ENCODE measurements at regions not wholly inside any gene's neighbourhood (a gene's known extent, or its start where the extent isn't known, plus 50 kb on each side); places are given as distances from the start of the nearest gene placed in this dataset.

DNA sequence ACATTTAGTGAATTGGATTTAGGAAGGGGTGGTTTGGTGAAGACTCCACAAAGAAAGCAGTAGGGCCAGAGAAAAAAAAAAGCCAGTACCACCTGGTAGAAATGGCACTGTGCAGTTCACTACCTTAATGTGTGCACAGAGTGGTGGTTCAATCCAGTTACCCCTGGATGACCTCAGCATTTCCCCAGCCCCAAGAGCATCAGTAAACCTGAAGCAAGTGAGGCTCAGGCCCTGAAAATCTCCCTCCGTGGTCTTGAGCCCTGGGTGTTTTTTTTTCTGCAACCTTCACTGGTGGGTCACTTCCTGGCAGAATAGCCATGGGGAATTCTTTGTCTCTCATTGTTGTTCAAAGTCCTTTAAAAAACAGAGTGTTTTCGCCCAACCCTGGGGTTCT lies 202.9 kb downstream of the GADD45G start:
- no peak for DNase-seq (ENCODE audit: low read depth, low spot score)

DNA sequence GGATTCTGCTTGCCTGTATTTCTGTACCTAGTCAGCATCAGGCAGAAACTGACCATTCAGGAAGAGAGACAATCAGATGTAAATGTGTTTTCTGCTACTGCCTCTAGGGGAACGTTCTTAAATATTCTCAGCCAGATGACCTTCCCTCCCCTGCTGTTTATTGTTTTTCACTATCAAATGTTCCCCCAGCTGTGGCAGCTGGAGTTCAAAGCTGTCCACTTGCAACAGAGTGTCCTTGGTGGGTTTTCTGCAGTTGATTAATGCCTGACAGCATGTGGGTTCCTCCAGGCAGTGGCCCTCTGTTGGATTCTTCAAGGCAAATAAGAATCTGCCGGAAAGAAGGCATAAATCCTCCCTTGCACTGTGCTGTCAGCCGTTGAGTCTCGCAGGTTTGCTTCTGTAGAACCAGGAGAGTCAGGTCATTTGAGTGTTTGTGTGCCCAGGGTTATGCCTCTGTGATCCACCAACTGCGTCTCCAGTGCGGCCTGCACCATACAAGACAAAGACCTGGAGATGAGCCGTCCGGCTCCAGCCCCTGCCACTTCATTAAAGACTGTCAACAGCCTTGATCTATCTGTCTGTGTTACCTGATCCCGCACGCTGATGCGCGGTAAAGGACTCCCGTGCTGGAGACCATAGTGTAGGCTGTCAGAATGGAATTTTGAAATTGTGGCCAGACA lies 203.4 kb downstream of the GADD45G start:
- peak; percentile 27 for DNase-seq (ENCODE audit: low read depth, low spot score)

DNA sequence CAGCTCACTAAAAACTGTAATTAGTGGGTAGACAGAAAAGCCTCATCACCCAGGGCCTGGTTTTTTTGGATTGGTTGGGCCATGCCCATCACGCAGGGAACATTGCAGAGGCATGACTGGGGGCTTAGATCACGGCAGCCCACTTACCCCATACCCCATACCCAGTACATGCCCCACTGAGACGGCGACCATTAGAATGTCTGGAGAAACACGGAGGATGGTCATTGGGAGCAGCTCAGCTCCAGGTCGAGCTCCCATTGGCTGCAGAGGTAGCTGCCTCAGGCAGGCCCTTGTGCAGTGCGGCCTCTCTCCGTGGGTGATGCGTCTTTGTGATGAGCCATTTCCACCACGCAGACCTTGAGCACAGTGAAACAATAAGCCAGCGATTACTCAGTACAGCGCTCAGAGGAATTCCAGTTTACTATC lies 204.0 kb downstream of the GADD45G start:
- DNase-seq (ENCODE audit: low read depth, low spot score) = peak; percentile 12

DNA sequence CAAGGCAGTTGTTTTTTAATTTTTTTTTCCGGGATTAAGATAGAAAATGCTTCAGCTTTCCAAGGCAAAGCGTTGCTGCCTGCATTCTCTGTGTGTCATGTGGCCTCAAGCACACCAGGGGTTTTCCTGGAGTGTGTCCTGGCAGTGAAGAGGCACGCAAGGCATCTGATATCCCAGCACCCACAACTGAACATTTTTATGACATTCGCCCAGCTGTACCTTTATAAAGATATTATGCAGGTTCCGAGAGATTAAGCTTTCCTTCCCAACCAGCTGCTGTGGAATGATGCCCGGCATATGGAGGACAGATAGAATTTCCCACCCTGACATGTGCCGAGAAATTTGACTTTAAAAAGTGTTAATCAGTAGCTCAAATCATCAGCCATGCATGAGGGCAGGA lies 205.6 kb downstream of the GADD45G start:
- DNase-seq (ENCODE audit: low read depth, low spot score) = no peak

DNA sequence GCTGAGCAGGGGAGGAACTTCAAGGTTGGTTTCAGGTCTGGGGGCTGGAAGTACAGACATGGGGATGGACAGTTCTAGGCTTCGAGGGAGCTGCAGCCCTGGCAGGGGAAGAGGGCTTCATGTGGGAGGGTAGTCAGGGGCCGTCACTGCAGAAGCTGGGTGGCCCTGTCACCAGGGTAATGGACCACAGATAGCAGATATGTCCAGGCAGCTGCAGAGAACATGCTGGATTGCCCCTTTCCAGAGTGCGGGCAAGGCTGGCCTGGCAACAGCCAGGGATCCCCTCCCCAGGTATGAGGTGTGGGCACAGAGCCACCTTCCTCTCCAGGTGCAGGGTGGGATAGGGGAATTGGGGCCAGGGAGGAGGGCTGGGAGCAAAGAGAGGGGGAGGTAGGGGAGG lies 206.5 kb downstream of the GADD45G start:
- DNase-seq (ENCODE audit: low read depth, low spot score) = no peak

DNA sequence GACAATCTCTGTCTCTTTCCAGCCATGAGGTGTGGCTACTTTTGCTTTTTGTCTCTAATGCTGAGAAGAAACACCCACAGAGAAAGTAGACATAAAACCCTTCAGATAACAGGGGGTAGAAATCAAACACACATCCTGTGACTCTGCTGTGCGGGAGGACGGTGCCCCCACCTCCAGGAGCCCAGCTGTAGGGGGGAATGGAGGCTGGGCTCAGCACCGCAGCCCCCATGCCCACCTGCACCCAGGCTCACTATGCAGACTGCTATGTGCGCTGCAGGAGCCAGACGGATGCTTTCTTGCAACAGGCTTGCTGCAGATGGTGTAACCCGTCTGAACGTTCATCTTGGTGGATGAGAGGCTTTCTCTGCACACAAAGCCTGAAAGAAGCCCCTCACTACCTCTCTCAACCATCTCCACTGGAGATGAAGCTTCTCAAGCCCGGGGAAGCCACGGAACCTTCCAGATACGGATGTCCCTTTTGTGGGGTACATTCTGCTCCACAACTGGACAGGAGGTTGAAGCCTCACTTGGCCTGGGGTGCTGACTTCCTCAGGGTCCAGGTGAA lies 207.2 kb downstream of the GADD45G start:
- DNase-seq (ENCODE audit: low read depth, low spot score) = no peak

DNA sequence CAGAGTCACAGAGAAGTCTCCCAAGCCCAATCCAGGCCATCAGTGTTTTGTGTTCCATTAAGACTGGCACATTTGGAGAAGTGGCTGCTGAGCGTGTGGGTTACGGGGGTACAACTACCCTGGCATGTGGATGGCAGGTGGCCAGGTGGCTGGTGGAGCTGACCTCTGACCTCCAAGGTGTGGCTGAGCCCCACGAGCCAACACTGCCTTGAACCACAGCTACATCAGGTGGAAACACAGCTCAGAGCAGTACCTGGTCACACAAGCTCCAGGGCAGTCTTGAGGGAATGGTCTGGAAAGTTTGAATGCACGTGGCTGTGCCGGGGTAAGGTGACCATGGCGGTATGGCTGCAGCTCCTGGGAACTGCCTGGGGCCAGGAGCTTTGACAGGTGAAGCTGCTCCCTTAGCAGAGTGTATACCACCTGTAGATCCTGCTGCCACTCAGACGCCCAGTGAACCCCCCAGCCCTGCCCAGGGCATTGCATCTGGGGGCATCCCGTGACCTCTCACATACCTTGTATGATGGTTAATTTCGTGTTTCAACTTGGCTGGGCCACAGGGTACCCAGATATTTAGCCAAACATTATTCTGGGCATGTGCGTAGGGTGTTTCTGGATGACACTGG lies 207.9 kb downstream of the GADD45G start:
- no peak for DNase-seq (ENCODE audit: low read depth, low spot score)

DNA sequence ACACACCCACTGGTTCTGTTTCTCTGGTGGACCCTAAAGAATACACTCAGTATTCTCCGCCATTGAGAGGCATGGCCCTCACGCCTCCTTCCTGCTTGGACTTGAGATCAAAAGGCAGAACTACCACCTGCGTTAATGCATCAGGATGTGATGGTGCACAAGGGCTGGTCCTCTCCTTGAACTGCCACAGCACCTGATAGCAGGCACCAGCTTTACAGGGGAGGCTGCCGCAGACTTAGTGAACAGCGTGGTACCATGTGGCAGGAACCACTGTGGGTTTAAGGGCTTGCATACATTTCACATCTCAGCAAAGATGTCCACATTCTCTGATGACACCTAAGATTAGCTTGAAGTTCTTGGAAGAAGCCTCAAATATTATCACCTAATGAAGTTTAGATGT lies 208.7 kb downstream of the GADD45G start:
- no peak for DNase-seq (ENCODE audit: low read depth, low spot score)

DNA sequence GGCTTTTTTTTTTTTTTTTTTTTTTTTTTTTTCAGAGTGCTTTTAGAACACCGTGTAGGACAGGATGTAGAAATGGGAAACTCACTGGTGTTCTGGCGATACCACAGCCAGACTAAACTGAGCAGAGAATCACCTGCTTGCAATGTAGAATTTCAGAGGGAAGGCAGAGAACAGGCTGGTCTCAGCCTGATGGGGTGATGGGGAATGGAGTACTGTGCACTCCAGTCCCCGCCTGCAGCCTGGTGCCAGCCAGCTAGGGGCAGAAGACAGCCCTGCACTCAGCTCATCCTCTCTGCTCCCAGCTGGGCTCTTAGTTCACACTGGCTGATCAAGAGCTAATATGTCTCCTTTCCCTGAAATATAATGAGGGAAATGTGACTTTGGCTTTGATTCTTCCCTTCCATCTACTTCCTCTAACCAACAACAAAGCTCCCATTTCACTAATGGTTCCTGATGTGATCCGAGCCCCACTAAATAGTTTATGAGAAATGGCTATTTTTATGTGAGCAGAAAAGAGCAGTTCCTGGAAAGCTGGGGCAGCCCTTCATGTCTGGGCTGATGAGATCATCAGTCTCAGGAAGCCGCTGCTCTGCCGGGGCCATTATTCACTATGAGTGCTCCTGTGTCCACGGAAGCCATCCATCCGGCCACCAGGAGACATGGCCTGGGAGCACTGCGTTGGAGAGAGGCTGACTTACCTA lies 209.7 kb downstream of the GADD45G start:
- DNase-seq (ENCODE audit: low read depth, low spot score) = no peak

DNA sequence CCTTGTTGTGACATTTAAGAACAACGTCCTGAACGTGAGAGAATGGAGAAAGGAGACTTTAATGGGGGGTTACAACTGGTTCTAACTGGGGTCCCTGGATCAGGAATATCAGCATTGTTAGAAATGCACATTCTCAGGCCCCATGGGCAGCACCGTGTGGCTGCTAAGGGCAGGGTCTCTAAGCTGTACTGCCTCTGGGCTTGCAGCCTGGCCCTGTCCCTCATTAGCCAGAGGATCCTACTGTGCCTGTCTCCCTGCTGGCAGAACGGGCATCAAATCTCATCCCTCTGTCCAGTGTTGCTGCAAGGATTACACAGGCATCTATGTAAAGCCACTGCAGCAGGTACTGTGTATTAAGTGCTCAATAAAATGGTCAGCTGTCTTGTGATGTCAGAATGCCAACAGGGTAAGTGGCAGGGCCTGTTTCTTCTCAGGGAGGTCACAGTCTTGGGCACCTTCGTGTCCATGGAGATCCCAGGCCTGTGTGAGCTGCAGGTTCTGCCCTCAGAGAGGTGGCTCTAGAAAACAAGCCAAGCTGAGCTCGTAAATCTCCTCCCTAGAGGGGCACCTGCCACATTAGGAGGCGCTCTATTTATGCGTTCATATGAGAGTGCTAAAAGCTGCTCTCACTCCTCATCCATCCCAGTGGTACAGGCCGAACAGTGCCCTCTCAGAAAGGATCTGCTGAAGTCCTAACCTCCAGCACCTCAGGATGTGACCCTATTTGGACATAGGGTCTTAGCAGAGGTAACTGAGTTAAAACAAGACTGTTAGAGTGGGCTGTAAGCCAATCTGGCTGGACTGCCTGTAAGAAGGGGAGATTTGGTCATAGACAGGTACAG lies 210.5 kb downstream of the GADD45G start:
- DNase-seq (ENCODE audit: low read depth, low spot score) = no peak

DNA sequence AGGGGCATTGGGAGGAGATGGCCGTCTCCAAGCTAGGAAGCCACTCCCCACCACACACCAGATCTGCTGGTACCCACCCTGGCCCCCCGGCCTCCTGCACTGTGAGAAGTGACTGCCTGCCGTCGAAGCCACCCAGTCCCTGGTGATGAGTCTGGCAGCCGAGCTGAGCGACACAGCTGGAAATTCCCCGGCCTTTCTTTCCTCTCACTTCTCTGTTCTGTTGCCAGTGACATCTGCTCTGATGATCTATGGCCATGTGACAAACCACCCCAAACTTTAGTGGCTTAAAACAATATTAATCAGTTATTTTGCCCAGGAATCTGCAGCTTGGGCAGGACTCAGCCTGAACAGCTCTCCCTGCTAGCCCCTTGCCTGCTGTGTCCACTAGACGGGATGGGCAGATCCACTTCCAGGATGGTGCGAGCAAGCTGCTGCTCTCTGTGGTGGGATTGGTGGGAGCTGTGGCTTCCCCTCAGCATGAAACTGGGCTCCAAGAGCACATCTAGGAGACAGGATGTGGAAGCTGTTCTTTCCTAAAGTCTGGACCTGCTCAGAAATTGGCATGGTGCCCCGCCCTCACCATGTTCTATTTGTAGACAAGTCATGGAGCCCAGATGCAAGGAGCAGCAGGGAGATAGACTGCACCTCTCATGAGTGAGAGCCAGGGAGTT lies 211.2 kb downstream of the GADD45G start:
- DNase-seq (ENCODE audit: low read depth, low spot score) = no peak

DNA sequence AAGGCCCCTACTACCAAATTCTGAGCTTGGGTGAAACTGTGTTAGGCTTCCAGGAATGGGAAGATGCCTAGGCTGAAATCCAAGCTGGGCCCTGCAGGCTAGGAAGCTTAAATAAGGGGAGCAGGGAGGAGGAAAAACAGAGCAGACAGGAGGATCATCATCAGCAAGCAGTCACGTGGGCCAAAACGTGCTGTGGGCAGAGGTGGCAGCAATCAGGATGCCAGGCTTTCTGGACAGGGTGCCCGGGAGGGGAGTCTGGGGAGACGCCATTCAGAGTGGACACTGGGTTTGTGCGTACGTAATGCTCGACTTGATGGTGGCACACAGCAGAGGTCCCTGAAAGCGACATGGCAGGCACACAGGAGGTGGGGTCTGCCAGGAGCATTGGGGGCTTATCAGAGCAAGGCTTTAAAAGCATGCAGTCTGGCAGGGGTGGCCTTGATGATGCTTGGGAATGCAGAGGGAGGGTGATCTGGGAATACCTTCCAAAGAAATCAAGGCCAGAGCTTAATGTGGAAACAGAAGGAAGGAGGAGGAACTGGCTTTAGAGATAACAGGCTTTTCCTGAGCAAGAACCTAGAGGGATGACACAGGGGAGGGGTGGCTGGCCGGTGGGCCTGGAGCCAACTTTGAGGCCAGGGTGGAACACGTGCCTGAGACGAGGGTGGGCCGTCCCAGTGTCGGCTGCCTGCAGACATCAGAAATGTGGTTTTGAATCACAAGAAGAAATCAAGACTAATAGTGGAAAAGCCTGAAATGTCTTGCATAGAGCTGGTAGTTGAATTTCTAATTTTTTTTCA lies 212.5 kb downstream of the GADD45G start:
- peak; percentile 50 for DNase-seq (ENCODE audit: low read depth, low spot score)

DNA sequence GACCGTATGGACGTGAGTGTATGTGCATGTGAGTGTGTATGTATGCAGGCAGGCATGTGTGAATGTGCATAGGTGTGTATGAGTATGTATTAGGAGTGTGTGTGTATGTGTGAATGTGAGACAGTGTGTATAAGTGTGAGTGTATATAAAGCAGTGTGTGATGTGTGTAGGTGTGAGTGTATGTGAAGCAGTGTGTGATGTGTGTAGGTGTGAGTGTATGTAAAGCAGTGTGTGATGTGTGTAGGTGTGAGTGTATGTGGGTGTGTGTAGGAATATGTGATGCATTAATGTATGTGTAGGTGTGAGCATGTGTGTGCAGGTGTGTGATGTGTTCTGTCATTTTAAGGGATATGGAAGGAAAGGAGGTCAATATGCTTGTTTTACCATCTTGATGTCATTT lies 215.5 kb downstream of the GADD45G start:
- no peak for DNase-seq (ENCODE audit: low read depth, low spot score)

DNA sequence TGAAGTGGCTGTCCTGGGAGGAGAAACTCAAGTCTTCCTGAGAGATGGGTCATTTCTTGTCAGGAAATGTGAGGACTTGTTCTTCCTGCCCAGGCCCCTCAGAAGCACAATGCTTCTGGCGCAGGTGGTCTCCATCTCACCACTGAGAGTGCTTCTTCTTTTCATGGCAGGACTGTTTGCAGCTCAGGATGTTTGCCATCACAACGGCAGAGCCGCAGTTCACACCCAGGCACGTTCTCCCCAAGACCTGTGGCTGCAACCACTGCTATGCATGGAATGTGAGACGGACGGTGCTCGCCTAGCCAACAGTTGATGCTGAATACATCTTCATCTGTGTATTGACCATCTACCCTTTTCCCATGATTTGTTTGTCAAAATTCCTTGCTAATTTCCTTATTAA lies 216.3 kb downstream of the GADD45G start:
- DNase-seq (ENCODE audit: low read depth, low spot score) = peak; percentile 47

DNA sequence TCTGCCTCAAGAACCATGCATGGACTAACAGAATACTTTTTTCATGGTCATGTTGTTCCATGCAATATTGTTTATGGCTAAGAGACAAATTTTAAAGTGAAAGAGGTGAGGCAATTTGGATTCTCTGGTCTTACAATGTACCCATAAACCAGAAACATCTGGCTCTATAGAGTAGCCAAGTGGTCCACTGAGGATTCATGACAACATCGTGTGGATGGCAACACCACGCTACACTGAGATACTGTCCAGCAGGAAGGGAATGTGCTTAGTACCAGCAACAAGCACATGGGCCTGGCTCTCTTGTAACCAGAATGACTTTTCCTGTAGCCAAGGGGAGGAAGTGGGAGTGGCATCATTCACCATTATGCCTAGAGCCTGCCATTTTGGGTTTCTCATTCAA lies 218.2 kb downstream of the GADD45G start:
- no peak for DNase-seq (ENCODE audit: low read depth, low spot score)

DNA sequence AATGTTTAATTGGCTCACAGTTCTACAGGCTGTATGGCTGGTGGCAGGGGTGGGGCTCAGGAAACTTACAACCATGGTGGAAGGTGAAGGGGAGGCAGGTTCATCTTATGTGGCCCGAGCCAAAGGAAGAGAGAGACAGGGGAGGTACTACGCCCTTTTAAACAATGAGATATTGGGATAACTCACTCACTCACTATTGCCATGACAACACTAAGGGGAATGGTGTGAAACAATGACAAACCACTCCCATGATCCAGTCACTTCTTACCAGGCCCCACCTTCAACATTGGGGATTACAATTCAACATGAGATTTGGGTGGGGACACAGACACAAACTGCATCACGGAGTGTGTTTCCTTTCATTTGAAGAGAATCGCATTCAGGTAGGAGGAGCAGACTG lies 220.9 kb downstream of the GADD45G start:
- DNase-seq (ENCODE audit: low read depth, low spot score) = no peak

DNA sequence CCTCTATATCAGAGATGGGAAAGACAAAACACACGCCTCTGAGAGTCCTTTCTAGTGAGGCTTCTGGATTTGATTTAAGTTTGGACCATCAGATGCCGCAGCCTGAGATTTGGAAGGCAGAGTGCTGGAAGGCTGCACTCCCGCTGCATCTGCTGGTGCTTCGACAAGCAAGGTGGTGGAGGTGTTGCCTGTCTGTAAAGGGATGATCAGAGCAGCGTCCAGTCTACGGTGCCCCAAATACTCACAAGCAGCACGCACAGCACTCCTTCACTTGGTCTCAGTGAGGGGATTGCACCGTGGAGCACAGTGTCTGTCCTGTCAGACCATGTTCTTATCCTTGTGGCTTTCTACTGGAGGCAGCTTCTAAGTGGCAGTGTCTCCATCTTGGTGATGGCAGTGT lies 221.4 kb downstream of the GADD45G start:
- DNase-seq (ENCODE audit: low read depth, low spot score) = no peak

DNA sequence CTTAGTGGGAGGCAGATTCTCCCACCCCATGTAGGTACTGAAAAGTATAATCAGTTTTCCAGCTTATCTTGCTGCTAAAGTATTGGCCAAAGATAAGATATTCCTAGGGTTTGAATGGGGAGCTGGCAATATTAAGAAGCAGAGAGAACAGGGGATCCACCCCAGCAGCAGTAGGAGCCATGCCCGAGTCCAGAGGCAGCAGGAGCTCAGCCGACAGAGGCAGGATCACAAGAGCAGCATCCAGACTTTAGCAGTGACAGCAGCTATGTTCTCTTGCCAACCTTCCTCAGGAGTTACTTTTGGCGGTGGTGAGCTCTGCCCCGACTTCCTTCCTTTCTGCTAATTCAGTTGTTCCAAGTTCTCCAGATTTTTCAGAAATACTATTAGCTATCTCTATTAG lies 224.5 kb downstream of the GADD45G start:
- no peak for DNase-seq (ENCODE audit: low read depth, low spot score)

DNA sequence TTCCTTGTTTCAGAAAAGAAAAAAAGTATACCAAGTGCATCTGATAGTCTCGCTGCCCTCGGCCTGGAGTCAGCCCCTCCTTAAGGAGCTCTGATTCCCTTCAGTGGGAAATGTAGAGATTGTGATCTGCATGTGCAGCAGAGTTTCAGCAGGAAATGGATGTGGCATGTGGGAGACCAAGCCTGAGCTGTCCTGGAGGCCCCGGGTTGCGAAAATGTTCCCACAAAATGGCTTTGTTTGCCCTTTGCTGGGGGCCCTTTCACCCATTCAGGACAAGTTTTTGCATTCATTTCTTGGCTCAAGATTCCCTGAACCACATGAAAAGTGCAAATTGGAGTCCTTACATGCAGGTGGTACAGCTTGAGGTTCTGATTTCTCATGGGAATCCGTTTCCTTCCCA lies 230.9 kb downstream of the GADD45G start:
- no peak for DNase-seq (ENCODE audit: low read depth, low spot score)

DNA sequence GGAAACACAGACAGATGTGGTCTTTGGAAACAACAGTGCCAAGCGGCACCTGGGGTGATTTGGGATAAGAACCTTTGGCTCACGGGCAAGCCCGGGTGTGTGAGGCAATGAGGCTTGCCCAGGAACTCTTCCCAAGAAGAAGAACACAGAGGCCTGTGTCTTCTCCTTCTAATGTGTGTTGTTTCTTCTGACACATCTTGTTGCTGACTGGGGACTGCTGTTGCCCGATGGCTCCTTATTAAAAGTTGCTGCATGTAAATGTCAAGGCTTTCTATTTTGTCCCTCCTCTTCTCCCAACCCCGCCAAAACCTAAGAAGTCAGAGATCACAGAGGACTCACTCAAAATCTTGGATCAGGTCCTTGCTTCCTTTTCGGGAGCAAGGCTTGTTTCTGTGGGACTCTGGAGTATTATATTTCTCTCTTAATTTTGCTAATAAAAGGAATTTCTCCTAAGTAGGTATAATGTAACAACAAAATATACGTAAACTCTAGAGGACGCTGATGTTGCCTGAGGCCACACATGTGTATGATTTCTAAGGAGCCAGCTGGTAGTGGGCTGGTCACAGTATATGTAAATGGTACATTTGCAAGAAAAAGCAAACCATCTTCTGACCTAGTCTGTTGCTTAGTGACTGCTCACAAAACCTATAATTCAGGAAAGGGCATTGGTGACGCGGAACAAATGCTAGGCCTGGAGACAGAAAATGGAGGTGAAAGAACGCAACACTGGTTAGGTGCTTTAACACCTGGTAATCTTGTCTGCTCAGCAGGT lies 232.5 kb downstream of the GADD45G start:
- DNase-seq (ENCODE audit: low read depth, low spot score) = no peak

Data from ELF-1 (cell line).